OCI-M2 (cell line): ENCODE measurements at regions not wholly inside any gene's neighbourhood (a gene's known extent, or its start where the extent isn't known, plus 50 kb on each side); places are given as distances from the start of the nearest gene placed in this dataset.

Experiments
- DNase-seq: peaks from one replicate; lab custom pipeline; 2025; ENCODE audit not compliant: unreplicated experiment; lab: John Stamatoyannopoulos, UW

- DNase-seq = no peak
Measured at GRCh38 chr21:38691631-38692030, 114.1 kb upstream of the ETS2 start.

- no peak for DNase-seq
Measured at GRCh38 chr21:38696579-38696978, 109.2 kb upstream of the ETS2 start.

- no peak for DNase-seq
Measured at GRCh38 chr21:38699048-38699447, 106.7 kb upstream of the ETS2 start.

GRCh38 chr21:38702196-38702595 lies 103.5 kb upstream of the ETS2 start:
- DNase-seq = no peak

GRCh38 chr21:38709876-38710275 lies 95.9 kb upstream of the ETS2 start:
- DNase-seq = no peak

GRCh38 chr21:38712071-38712470 lies 93.7 kb upstream of the ETS2 start:
- DNase-seq = no peak

GRCh38 chr21:38712664-38713063 lies 93.1 kb upstream of the ETS2 start:
- DNase-seq = no peak

GRCh38 chr21:38714039-38714817 lies 91.5 kb upstream of the ETS2 start:
- DNase-seq = no peak

- DNase-seq = no peak
Measured at GRCh38 chr21:38714999-38715398, 90.7 kb upstream of the ETS2 start.

GRCh38 chr21:38716088-38716487 lies 89.6 kb upstream of the ETS2 start:
- DNase-seq = no peak

GRCh38 chr21:38716942-38717341 lies 88.8 kb upstream of the ETS2 start:
- no peak for DNase-seq

- no peak for DNase-seq
Measured at GRCh38 chr21:38718481-38718880, 87.2 kb upstream of the ETS2 start.

GRCh38 chr21:38720074-38720473 lies 85.7 kb upstream of the ETS2 start:
- DNase-seq = no peak

GRCh38 chr21:38721055-38721454 lies 84.7 kb upstream of the ETS2 start:
- DNase-seq = no peak

- DNase-seq = no peak
Measured at GRCh38 chr21:38721958-38722357, 83.8 kb upstream of the ETS2 start.

- DNase-seq = no peak
Measured at GRCh38 chr21:38725196-38726157, 80.3 kb upstream of the ETS2 start.

GRCh38 chr21:38726482-38726881 lies 79.2 kb upstream of the ETS2 start:
- no peak for DNase-seq

- DNase-seq = no peak
Measured at GRCh38 chr21:38729291-38729690, 76.4 kb upstream of the ETS2 start.

- no peak for DNase-seq
Measured at GRCh38 chr21:38729754-38730379, 75.9 kb upstream of the ETS2 start.

GRCh38 chr21:38733972-38734546 lies 71.7 kb upstream of the ETS2 start:
- peak; percentile 83 for DNase-seq

GRCh38 chr21:38734646-38735365 lies 70.9 kb upstream of the ETS2 start:
- DNase-seq = no peak
